ENCODE measurements at regions not wholly inside any gene's neighbourhood (a gene's known extent, or its start where the extent isn't known, plus 50 kb on each side); places are given as distances from the start of the nearest gene placed in this dataset.

DNA sequence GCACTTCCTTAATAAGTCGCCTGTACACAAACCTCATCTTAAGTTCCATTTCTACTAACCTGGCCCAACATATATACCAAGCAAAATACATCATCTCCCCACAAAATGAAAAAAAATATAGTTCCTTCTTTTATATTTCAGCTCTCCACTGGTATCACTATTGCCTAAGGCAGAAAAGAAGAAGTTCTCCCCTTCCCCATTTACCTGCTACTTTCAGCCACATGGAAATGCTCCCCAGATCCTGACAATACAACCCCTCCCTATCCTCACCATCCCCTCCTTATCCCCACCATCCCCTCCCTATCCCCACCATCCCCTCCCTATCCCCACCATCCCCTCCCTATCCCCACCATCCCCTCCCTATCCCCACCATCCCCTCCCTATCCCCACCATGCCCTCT is 175.7 kb downstream of the LINC00237 start:
- H3K4me3 ChIP-seq (IDR thresholded peaks at IDR 0.05; ENCODE audit: insufficient read depth, low read depth, low read length): no peak overlapping the region
- no peak overlapping the region for H3K9ac ChIP-seq
- no peaks in the 10 kb centered on the region for H3K79me2 ChIP-seq (ENCODE audit: insufficient read depth, low read depth)
- H3K4me2 ChIP-seq: no peak overlapping the region
- H3K36me3 ChIP-seq (ENCODE audit: insufficient read depth): no peaks in the 10 kb centered on the region
- no peak overlapping the region for H2AFZ ChIP-seq (ENCODE audit: low read depth)
- no peaks in the 10 kb centered on the region for H4K20me1 ChIP-seq (ENCODE audit: insufficient read depth)
- TF ChIP-seq CTCF (conservative IDR thresholded peaks at IDR 0.05; ENCODE audit: low read depth, low read length): no peak
- no peak overlapping the region for H3K27ac ChIP-seq
- no peaks in the 10 kb centered on the region for H3K4me1 ChIP-seq (ENCODE audit: low read depth, poor library complexity, severe bottlenecking)
- H3K27me3 ChIP-seq (ENCODE audit: insufficient read depth, low read depth): no peaks in the 10 kb centered on the region

- H3K79me2 ChIP-seq (ENCODE audit: insufficient read depth, low read depth): no peaks in the 10 kb centered on the region
- no peak overlapping the region for H3K4me2 ChIP-seq
- no peaks in the 10 kb centered on the region for H3K27me3 ChIP-seq (ENCODE audit: insufficient read depth, low read depth)
- no peaks in the 10 kb centered on the region for H3K4me1 ChIP-seq (ENCODE audit: low read depth, poor library complexity, severe bottlenecking)
- H3K27ac ChIP-seq: no peak overlapping the region
- no peaks in the 10 kb centered on the region for H3K36me3 ChIP-seq (ENCODE audit: insufficient read depth)
- H4K20me1 ChIP-seq (ENCODE audit: insufficient read depth): no peaks in the 10 kb centered on the region
- no peak for TF ChIP-seq CTCF (conservative IDR thresholded peaks at IDR 0.05; ENCODE audit: low read depth, low read length)
- no peak overlapping the region for H2AFZ ChIP-seq (ENCODE audit: low read depth)
- H3K4me3 ChIP-seq (IDR thresholded peaks at IDR 0.05; ENCODE audit: insufficient read depth, low read depth, low read length): no peak overlapping the region
- H3K9ac ChIP-seq: no peak overlapping the region
Measured at GRCh38 chr20:20929341-20929740, 176.8 kb downstream of the LINC00237 start.

GRCh38 chr20:20926222-20926905 is 179.8 kb downstream of the LINC00237 start:
- no peak overlapping the region for H3K4me2 ChIP-seq
- H4K20me1 ChIP-seq (ENCODE audit: insufficient read depth): no peaks in the 10 kb centered on the region
- H3K4me1 ChIP-seq (ENCODE audit: low read depth, poor library complexity, severe bottlenecking): no peaks in the 10 kb centered on the region
- H3K9ac ChIP-seq: no peak overlapping the region
- no peak overlapping the region for H2AFZ ChIP-seq (ENCODE audit: low read depth)
- H3K27ac ChIP-seq: no peak overlapping the region
- H3K27me3 ChIP-seq (ENCODE audit: insufficient read depth, low read depth): no peaks in the 10 kb centered on the region
- H3K36me3 ChIP-seq (ENCODE audit: insufficient read depth): no peaks in the 10 kb centered on the region
- no peak overlapping the region for H3K4me3 ChIP-seq (IDR thresholded peaks at IDR 0.05; ENCODE audit: insufficient read depth, low read depth, low read length)
- TF ChIP-seq CTCF (conservative IDR thresholded peaks at IDR 0.05; ENCODE audit: low read depth, low read length): no peak
- no peaks in the 10 kb centered on the region for H3K79me2 ChIP-seq (ENCODE audit: insufficient read depth, low read depth)

- Histone ChIP-seq H3K27ac (no peak overlapping the region), H3K27me3 (ENCODE audit: insufficient read depth, low read depth) (no peaks in the 10 kb centered on the region), H2AFZ (ENCODE audit: low read depth) (no peak overlapping the region), H3K36me3 (ENCODE audit: insufficient read depth) (no peaks in the 10 kb centered on the region), H3K4me3 (IDR thresholded peaks at IDR 0.05; ENCODE audit: insufficient read depth, low read depth, low read length) (no peak overlapping the region), H3K79me2 (ENCODE audit: insufficient read depth, low read depth) (no peaks in the 10 kb centered on the region), H4K20me1 (ENCODE audit: insufficient read depth) (no peaks in the 10 kb centered on the region), H3K9ac (no peak overlapping the region), H3K4me1 (ENCODE audit: low read depth, poor library complexity, severe bottlenecking) (no peaks in the 10 kb centered on the region), H3K4me2 (no peak overlapping the region)
- TF ChIP-seq CTCF (conservative IDR thresholded peaks at IDR 0.05; ENCODE audit: low read depth, low read length): no peak
Measured at GRCh38 chr20:20920433-20920832, 185.7 kb downstream of the LINC00237 start.
